ENCODE measurements at regions not wholly inside any gene's neighbourhood (a gene's known extent, or its start where the extent isn't known, plus 50 kb on each side); places are given as distances from the start of the nearest gene placed in this dataset.

GRCh38 chr5:39605588-39606575 lies 181.1 kb upstream of the DAB2 start:
- Histone ChIP-seq H3K9ac (ENCODE audit: low read length) (no peak overlapping the region), H3K27me3 (ENCODE audit: insufficient read depth, low read length) (no peaks in the 10 kb centered on the region), H3K9me3 (ENCODE audit: low read length) (no peaks in the 10 kb centered on the region), H3K9me2 (ENCODE audit: low read depth, low read length) (no peaks in the 10 kb centered on the region), H3K27ac (ENCODE audit: low read depth, low read length, poor library complexity, severe bottlenecking) (no peak overlapping the region), H3K79me2 (ENCODE audit: insufficient read depth, low read length) (no peaks in the 10 kb centered on the region), H3K4me1 (ENCODE audit: insufficient read depth, low read length, severe bottlenecking) (no peaks in the 10 kb centered on the region), H3K4me2 (ENCODE audit: low read length) (no peak overlapping the region), H3K36me3 (ENCODE audit: insufficient read depth, low read length) (no peaks in the 10 kb centered on the region), H4K20me1 (ENCODE audit: insufficient read depth, low read length) (no peaks in the 10 kb centered on the region), H3F3A (ENCODE audit: insufficient read depth, low read length) (no peaks in the 10 kb centered on the region), H2AFZ (ENCODE audit: low read length) (no peak overlapping the region), H3K4me3 (ENCODE audit: low read depth, low read length, poor library complexity, severe bottlenecking) (no peak overlapping the region)
- TF ChIP-seq EZH2 (IDR thresholded peaks at IDR 0.05; ENCODE audit: borderline replicate concordance, low read length) (no peak), CTCF (IDR thresholded peaks at IDR 0.05; ENCODE audit: low read length) (no peak)

- Histone ChIP-seq H2AFZ (ENCODE audit: low read length) (no peak overlapping the region), H3K4me1 (ENCODE audit: insufficient read depth, low read length, severe bottlenecking) (no peaks in the 10 kb centered on the region), H3K9me3 (ENCODE audit: low read length) (no peaks in the 10 kb centered on the region), H3K27me3 (ENCODE audit: insufficient read depth, low read length) (no peaks in the 10 kb centered on the region), H3K27ac (ENCODE audit: low read depth, low read length, poor library complexity, severe bottlenecking) (no peak overlapping the region), H3K79me2 (ENCODE audit: insufficient read depth, low read length) (no peaks in the 10 kb centered on the region), H3F3A (ENCODE audit: insufficient read depth, low read length) (no peaks in the 10 kb centered on the region), H3K9me2 (ENCODE audit: low read depth, low read length) (no peaks in the 10 kb centered on the region), H3K4me2 (ENCODE audit: low read length) (no peak overlapping the region), H4K20me1 (ENCODE audit: insufficient read depth, low read length) (no peaks in the 10 kb centered on the region), H3K4me3 (ENCODE audit: low read depth, low read length, poor library complexity, severe bottlenecking) (no peak overlapping the region), H3K36me3 (ENCODE audit: insufficient read depth, low read length) (no peaks in the 10 kb centered on the region), H3K9ac (ENCODE audit: low read length) (no peak overlapping the region)
- TF ChIP-seq CTCF (IDR thresholded peaks at IDR 0.05; ENCODE audit: low read length) (no peak), EZH2 (IDR thresholded peaks at IDR 0.05; ENCODE audit: borderline replicate concordance, low read length) (no peak)
Observed at GRCh38 chr5:39605145-39605544, 180.4 kb upstream of the DAB2 start.

GRCh38 chr5:39604491-39604890 lies 179.7 kb upstream of the DAB2 start:
- Histone ChIP-seq H3K9me2 (ENCODE audit: low read depth, low read length) (no peaks in the 10 kb centered on the region), H3K4me1 (ENCODE audit: insufficient read depth, low read length, severe bottlenecking) (no peaks in the 10 kb centered on the region), H3K4me2 (ENCODE audit: low read length) (no peak overlapping the region), H3K9me3 (ENCODE audit: low read length) (no peaks in the 10 kb centered on the region), H3F3A (ENCODE audit: insufficient read depth, low read length) (no peaks in the 10 kb centered on the region), H3K79me2 (ENCODE audit: insufficient read depth, low read length) (no peaks in the 10 kb centered on the region), H3K9ac (ENCODE audit: low read length) (no peak overlapping the region), H2AFZ (ENCODE audit: low read length) (no peak overlapping the region), H3K4me3 (ENCODE audit: low read depth, low read length, poor library complexity, severe bottlenecking) (no peak overlapping the region), H3K27me3 (ENCODE audit: insufficient read depth, low read length) (no peaks in the 10 kb centered on the region), H4K20me1 (ENCODE audit: insufficient read depth, low read length) (no peaks in the 10 kb centered on the region), H3K36me3 (ENCODE audit: insufficient read depth, low read length) (no peaks in the 10 kb centered on the region), H3K27ac (ENCODE audit: low read depth, low read length, poor library complexity, severe bottlenecking) (no peak overlapping the region)
- no peak for TF ChIP-seq EZH2 (IDR thresholded peaks at IDR 0.05; ENCODE audit: borderline replicate concordance, low read length)
- TF ChIP-seq CTCF (IDR thresholded peaks at IDR 0.05; ENCODE audit: low read length): no peak
